B cell (primary cell): ENCODE measurements at regions not wholly inside any gene's neighbourhood (a gene's known extent, or its start where the extent isn't known, plus 50 kb on each side); places are given as distances from the start of the nearest gene placed in this dataset.

ENCODE experiments used
- ATAC-seq: fragments of 200-7000 bp; cut with Tn5 transposase; one replicate; pipeline ENCODE4 v1.10.0; 2021; ENCODE audit warnings: low read depth, mild to moderate bottlenecking, moderate number of reproducible peaks, moderate library complexity
- CTCF ChIA-PET: fragments of 350-600 bp; sonication (Branson Sonifier 250); formaldehyde crosslinking; loops from one replicate; lab custom pipeline; 2021; ENCODE audit warnings: antibody characterized with exemption, inconsistent platforms; lab: Charles Lee
- POLR2A ChIA-PET: fragments of 350-600 bp; sonication (Branson Sonifier 250); formaldehyde crosslinking; loops from one replicate; lab custom pipeline; 2021; ENCODE audit warnings: antibody characterized with exemption; lab: Charles Lee
- DNase-seq: peaks from one replicate; pipeline ENCODE4 v3.0.0; 2013
- H2AFZ ChIP-seq: 2 replicates; pipeline ENCODE4 v1.6.1; 2012; ENCODE audit warnings: mild to moderate bottlenecking, low read depth, low read length; ENCODE audit not compliant: insufficient read depth, poor library complexity, severe bottlenecking
- H3K27ac ChIP-seq, 2 donors: 1 replicate in 1 of 2; 2 replicates in 1 of 2; pipeline ENCODE4 v1.5.1; 2012 to 2013; ENCODE audit warnings: low read length in 2 of 2, mild to moderate bottlenecking in 2 of 2, moderate library complexity in 1 of 2
- H3K27me3 ChIP-seq, 4 experiments: fragments of 200-600 bp in 1 of 4; sonication (generic) in 1 of 4; replicated peaks in 1 of 4; 1 replicate in 2 of 4; 2 replicates in 2 of 4; pipeline versions ENCODE4 v1.6.1 to v1.7.0; 2013 to 2016; ENCODE audit warnings: low read length in 3 of 4, mild to moderate bottlenecking in 2 of 4, mixed read lengths in 1 of 4, moderate library complexity in 1 of 4; ENCODE audit not compliant: insufficient read depth in 4 of 4, control insufficient read depth in 3 of 4; ENCODE audit errors: control extremely low read depth in 1 of 4
- H3K36me3 ChIP-seq, 2 experiments: replicated peaks in 1 of 2; 1 replicate in 1 of 2; 2 replicates in 1 of 2; pipeline versions ENCODE4 v1.6.1 to v1.7.1; 2013; ENCODE audit warnings: low read length in 1 of 2; ENCODE audit not compliant: insufficient read depth in 2 of 2, control insufficient read depth in 1 of 2; ENCODE audit errors: control extremely low read depth in 1 of 2, extremely low read depth in 1 of 2
- H3K4me1 ChIP-seq, 2 donors: fragments of 200-600 bp in 1 of 2; sonication (generic) in 1 of 2; 1 replicate in 1 of 2; 2 replicates in 1 of 2; pipeline versions ENCODE4 v1.5.1 to v1.6.1; 2013 to 2017; ENCODE audit warnings: low read length in 2 of 2; ENCODE audit not compliant: control insufficient read depth in 2 of 2, insufficient read depth in 2 of 2
- H3K4me2 ChIP-seq: replicated peaks from 2 replicates; pipeline ENCODE3; 2012; ENCODE audit warnings: mild to moderate bottlenecking, low read depth, low read length; ENCODE audit not compliant: poor library complexity, severe bottlenecking
- H3K4me3 ChIP-seq, 5 experiments: fragments of 200-600 bp in 1 of 5; sonication (generic) in 1 of 5; 1 replicate in 3 of 5; 2 replicates in 2 of 5; pipeline versions ENCODE4 v1.5.1 to v1.7.0; 2011 to 2016; ENCODE audit warnings: low read length in 4 of 5, mild to moderate bottlenecking in 4 of 5, low read depth in 2 of 5, control low read depth in 1 of 5, moderate library complexity in 1 of 5; ENCODE audit not compliant: insufficient read depth in 1 of 5; ENCODE audit errors: control extremely low read depth in 1 of 5, extremely low read depth in 1 of 5
- H3K79me2 ChIP-seq: fragments of 200-600 bp; sonication (generic); one replicate; pipeline ENCODE4 v1.6.0; 2016; ENCODE audit warnings: low read length; ENCODE audit not compliant: control insufficient read depth, insufficient read depth
- H3K9ac ChIP-seq: fragments of 200-600 bp; sonication (generic); 2 replicates; pipeline ENCODE4 v1.6.1; 2017; ENCODE audit warnings: mild to moderate bottlenecking, low read length, moderate library complexity
- H3K9me3 ChIP-seq, 3 donors: one replicate each; pipeline versions ENCODE4 v1.6.1 to v1.7.1; 2013; ENCODE audit warnings: low read length in 2 of 3; ENCODE audit not compliant: control insufficient read depth in 2 of 3, insufficient read depth in 1 of 3; ENCODE audit errors: control extremely low read depth in 1 of 3
- H4K20me1 ChIP-seq: 2 replicates; pipeline ENCODE4 v1.6.0; 2012; ENCODE audit warnings: mild to moderate bottlenecking, low read length; ENCODE audit not compliant: insufficient read depth, control insufficient read depth, poor library complexity, severe bottlenecking
- H3K27ac Mint-ChIP-seq: one replicate; pipeline ENCODE4 v1.8.0; 2021; ENCODE audit warnings: mixed read lengths
- H3K27me3 Mint-ChIP-seq: one replicate; pipeline ENCODE4 v1.8.0; 2021; ENCODE audit warnings: mixed read lengths
- H3K4me1 Mint-ChIP-seq: one replicate; pipeline ENCODE4 v1.8.0; 2021; ENCODE audit warnings: mixed read lengths
- H3K4me3 Mint-ChIP-seq: one replicate; pipeline ENCODE4 v1.8.0; 2021; ENCODE audit warnings: mixed read lengths
- H3K9me3 Mint-ChIP-seq: one replicate; pipeline ENCODE4 v1.8.0; 2022; ENCODE audit warnings: mixed read lengths; ENCODE audit not compliant: insufficient read depth
- EZH2 ChIP-seq: IDR thresholded peaks from 2 replicates; pipeline ENCODE4 v1.6.1; 2012; ENCODE audit warnings: borderline replicate concordance, low read depth, mild to moderate bottlenecking, moderate library complexity, low read length; ENCODE audit not compliant: insufficient read depth, poor library complexity, severe bottlenecking
- WGBS: methylation state at CpG from one replicate; pipeline ENCODE4 v1.1.5; 2013; ENCODE audit warnings: missing lambda C conversion rate; ENCODE audit not compliant: insufficient coverage; 5-methylcytosine and 5-hydroxymethylcytosine counted together
- intact Hi-C: fragments of 100-400 bp; cut with micrococcal nuclease; formaldehyde crosslinking; loops from one replicate; pipeline ENCODE4 v1.10.0; 2022
- TF ChIP-seq, protein P1 (sequence below): fragments of 200-600 bp; IDR thresholded peaks from one replicate; pipeline ENCODE4 v1.8.0; 2022; ENCODE audit warnings: antibody characterized with exemption, mild to moderate bottlenecking

DNA sequence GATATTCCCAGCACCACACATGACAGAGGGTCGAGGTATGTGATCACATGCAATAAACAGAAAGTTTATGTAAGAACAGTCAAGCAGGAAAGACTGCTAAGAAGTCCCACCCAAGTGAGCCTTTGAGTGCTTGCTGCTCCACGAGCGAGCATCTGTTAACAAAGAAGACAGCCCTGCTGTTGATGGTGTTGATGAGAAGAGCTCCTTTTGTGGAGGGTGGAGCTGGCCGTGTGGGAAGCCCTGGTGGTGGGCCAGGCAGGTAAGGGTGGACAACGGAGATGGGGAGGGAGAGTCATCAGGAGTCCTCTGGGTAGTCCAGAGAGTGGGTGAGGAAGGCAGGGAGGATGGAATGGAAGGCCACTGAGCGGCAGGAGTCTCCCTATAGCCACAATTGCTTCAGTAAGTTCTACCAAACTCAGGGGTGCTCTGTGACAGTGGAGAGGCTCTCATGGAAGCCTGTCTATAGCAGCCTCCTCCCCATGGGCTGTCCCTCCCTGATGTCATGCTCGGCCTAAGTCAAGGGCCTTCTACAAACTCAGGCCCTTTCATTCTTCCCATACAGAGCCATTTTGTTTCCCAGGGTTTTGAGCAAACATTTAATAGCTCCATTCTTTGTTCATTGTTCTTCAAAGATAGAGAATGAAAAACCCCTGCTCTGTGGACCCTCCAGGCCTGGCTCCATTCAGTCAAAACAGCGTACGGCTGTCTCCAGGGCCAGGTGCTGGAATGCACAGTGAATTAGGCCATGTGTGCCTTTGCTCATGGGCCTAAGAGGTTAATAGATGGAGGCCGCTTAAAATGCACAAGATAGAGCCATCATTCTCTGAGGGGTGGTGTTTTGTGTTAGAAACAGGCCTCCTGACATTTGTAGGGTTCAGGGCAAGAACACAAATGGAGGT lies 494.2 kb upstream of the RAB6C start:
- peaks cover 15 to 31% of the 10 kb centered on the region in 2 donors for H3K4me1 ChIP-seq
- H3K27ac Mint-ChIP-seq: no peak overlapping the region
- no peak overlapping the region for H3K4me3 ChIP-seq
- peaks cover 3% of the 10 kb centered on the region for H3K9me3 Mint-ChIP-seq
- peaks cover 29% of the 10 kb centered on the region for H3K4me1 Mint-ChIP-seq
- ATAC-seq: no peak
- no peaks in the 10 kb centered on the region for H3K27me3 Mint-ChIP-seq
- no peak overlapping the region for H2AFZ ChIP-seq
- ChIA-PET POLR2A (no interaction called here), CTCF (no interaction called here)
- DNase-seq: no peak
- H3K4me3 Mint-ChIP-seq: no peak overlapping the region
- no peaks in the 10 kb centered on the region for H4K20me1 ChIP-seq
- intact Hi-C loops: no loop called here
- H3K36me3 ChIP-seq: no peaks in the 10 kb centered on the region
- no peak overlapping the region for H3K9ac ChIP-seq
- peaks cover 0 to 8% (median 0%) of the 10 kb centered on the region in 3 donors for H3K9me3 ChIP-seq
- H3K27ac ChIP-seq: no peak overlapping the region
- TF ChIP-seq, protein P1, sequence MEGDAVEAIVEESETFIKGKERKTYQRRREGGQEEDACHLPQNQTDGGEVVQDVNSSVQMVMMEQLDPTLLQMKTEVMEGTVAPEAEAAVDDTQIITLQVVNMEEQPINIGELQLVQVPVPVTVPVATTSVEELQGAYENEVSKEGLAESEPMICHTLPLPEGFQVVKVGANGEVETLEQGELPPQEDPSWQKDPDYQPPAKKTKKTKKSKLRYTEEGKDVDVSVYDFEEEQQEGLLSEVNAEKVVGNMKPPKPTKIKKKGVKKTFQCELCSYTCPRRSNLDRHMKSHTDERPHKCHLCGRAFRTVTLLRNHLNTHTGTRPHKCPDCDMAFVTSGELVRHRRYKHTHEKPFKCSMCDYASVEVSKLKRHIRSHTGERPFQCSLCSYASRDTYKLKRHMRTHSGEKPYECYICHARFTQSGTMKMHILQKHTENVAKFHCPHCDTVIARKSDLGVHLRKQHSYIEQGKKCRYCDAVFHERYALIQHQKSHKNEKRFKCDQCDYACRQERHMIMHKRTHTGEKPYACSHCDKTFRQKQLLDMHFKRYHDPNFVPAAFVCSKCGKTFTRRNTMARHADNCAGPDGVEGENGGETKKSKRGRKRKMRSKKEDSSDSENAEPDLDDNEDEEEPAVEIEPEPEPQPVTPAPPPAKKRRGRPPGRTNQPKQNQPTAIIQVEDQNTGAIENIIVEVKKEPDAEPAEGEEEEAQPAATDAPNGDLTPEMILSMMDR: no peak
- no peak for TF ChIP-seq EZH2
- 91% methylated on average over 4 of the region's 10 CpGs for WGBS
- no peak overlapping the region for H3K4me2 ChIP-seq
- no peaks in the 10 kb centered on the region for H3K79me2 ChIP-seq
- H3K27me3 ChIP-seq: no peaks in the 10 kb centered on the region

- peaks cover 3% of the 10 kb centered on the region for H3K27me3 Mint-ChIP-seq
- H3K4me1 ChIP-seq: peaks cover 6 to 10% of the 10 kb centered on the region in 2 donors
- H3K79me2 ChIP-seq: no peaks in the 10 kb centered on the region
- H3K4me3 ChIP-seq: no peak overlapping the region
- DNase-seq (no peak), ATAC-seq (no peak)
- no peak for TF ChIP-seq EZH2
- TF ChIP-seq, protein P1: no peak
- H3K9me3 Mint-ChIP-seq: no peaks in the 10 kb centered on the region
- ChIA-PET CTCF (no interaction called here), POLR2A (no interaction called here)
- intact Hi-C loops: no loop called here
- H3K9ac ChIP-seq: no peak overlapping the region
- no peak overlapping the region for H3K27ac Mint-ChIP-seq
- H3K36me3 ChIP-seq: no peaks in the 10 kb centered on the region
- WGBS: 68% methylated on average over 4 of the region's 4 CpGs
- H3K4me3 Mint-ChIP-seq: no peak overlapping the region
- no peaks in the 10 kb centered on the region for H3K27me3 ChIP-seq
- no peaks in the 10 kb centered on the region for H4K20me1 ChIP-seq
- H3K4me2 ChIP-seq: no peak overlapping the region
- H3K4me1 Mint-ChIP-seq: peaks cover 11% of the 10 kb centered on the region
- H2AFZ ChIP-seq: no peak overlapping the region
- no peak overlapping the region for H3K27ac ChIP-seq
- H3K9me3 ChIP-seq: peaks cover 0 to 7% (median 0%) of the 10 kb centered on the region in 3 donors
Observed at GRCh38 chr2:129488376-129488775, 491.1 kb upstream of the RAB6C start.
